Spleen (tissue), 7 donors: ENCODE measurements at regions not wholly inside any gene's neighbourhood (a gene's known extent, or its start where the extent isn't known, plus 50 kb on each side); places are given as distances from the start of the nearest gene placed in this dataset.

Experiments used
- POLR2AphosphoS5 ChIP-seq, 3 donors: sonication (generic); formaldehyde crosslinking; IDR thresholded peaks; one replicate each; pipeline ENCODE4 v1.5.1; 2017; ENCODE audit warnings: antibody characterized with exemption in 3 of 3
- TF ChIP-seq, protein P1 (sequence below), 11 experiments: fragments of 200-600 bp in 7 of 11; fragments of 450-650 bp in 4 of 11; sonication (generic) in 4 of 11; IDR thresholded peaks in 8 of 11; conservative IDR thresholded peaks in 3 of 11; 1 replicate in 7 of 11; 2 replicates in 4 of 11; pipeline versions ENCODE4 v1.4.0 to v1.8.0; 2016 to 2021; ENCODE audit warnings: antibody characterized with exemption in 11 of 11, inconsistent platforms in 4 of 11, mild to moderate bottlenecking in 1 of 11
- donor health status: DM: no; HTN: no; CAD: no; lungs with moderate emphysema.
- donor health status: DM: no; HTN: no; CAD: no.
- donor health status: DM: no; HTN: no; CAD: no.

DNA sequence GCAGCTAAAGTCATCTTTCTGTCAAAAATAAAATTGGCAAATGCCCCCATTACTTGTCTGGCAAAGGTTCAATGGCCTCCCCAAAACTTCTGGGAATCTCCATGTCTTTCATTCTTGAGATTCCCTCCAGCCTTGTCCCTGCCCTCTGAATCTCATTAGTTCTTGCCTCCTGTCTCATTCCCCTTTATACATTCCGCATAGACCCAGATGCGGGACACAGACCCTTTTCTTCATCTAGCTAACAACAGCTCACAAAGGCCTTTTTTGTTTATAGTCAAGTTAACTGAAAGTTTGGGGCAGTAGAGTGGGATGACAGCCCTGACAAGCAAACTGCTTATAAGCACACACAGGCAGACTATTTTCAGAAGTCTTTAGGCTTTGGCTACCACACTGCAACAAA is 306.1 kb upstream of the FAM241A start:
- TF ChIP-seq, protein P1, sequence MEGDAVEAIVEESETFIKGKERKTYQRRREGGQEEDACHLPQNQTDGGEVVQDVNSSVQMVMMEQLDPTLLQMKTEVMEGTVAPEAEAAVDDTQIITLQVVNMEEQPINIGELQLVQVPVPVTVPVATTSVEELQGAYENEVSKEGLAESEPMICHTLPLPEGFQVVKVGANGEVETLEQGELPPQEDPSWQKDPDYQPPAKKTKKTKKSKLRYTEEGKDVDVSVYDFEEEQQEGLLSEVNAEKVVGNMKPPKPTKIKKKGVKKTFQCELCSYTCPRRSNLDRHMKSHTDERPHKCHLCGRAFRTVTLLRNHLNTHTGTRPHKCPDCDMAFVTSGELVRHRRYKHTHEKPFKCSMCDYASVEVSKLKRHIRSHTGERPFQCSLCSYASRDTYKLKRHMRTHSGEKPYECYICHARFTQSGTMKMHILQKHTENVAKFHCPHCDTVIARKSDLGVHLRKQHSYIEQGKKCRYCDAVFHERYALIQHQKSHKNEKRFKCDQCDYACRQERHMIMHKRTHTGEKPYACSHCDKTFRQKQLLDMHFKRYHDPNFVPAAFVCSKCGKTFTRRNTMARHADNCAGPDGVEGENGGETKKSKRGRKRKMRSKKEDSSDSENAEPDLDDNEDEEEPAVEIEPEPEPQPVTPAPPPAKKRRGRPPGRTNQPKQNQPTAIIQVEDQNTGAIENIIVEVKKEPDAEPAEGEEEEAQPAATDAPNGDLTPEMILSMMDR (IDR thresholded peaks at IDR 0.05 in 8 of 11, conservative IDR thresholded peaks at IDR 0.05 in 3 of 11), result no peak
- no peak for TF ChIP-seq POLR2AphosphoS5 (IDR thresholded peaks at IDR 0.05)
